OCI-LY7 (cell line): ENCODE measurements at regions not wholly inside any gene's neighbourhood (a gene's known extent, or its start where the extent isn't known, plus 50 kb on each side); places are given as distances from the start of the nearest gene placed in this dataset.

ENCODE experiments used
- BruUV-seq: library from RNA; stranded (reverse); fragments of 400-500 nt; replicated peaks from 2 replicates; lab custom pipeline; 2021; lab: Mats Ljungman, UMichigan
- CTCF ChIA-PET: fragments of 300-600 bp; sonication (Branson Sonifier 250); formaldehyde crosslinking; loops from one replicate; lab custom pipeline; 2022; ENCODE audit warnings: antibody characterized with exemption; ENCODE audit not compliant: unreplicated experiment; lab: Charles Lee
- POLR2A ChIA-PET: fragments of 300-600 bp; sonication (Branson Sonifier 250); formaldehyde crosslinking; loops from one replicate; lab custom pipeline; 2022; ENCODE audit warnings: antibody characterized with exemption; lab: Charles Lee
- DNase-seq: peaks from one replicate; pipeline ENCODE4 v3.0.0-alpha.2; 2015; ENCODE audit warnings: low spot score
- H2AFZ ChIP-seq: fragments of 200-600 bp; sonication (generic), shearing (Covaris generic); 2 replicates; pipeline ENCODE4 v1.6.1; 2014; ENCODE audit warnings: mild to moderate bottlenecking, antibody characterized with exemption, low read length, moderate library complexity
- H3K27ac ChIP-seq: fragments of 200-600 bp; sonication (generic); 2 replicates; pipeline ENCODE4 v1.5.1; 2014; ENCODE audit warnings: mixed run types, low read depth, mild to moderate bottlenecking, moderate library complexity, low read length, inconsistent platforms; ENCODE audit not compliant: poor library complexity, severe bottlenecking
- H3K36me3 ChIP-seq: fragments of 200-600 bp; sonication (generic); 2 replicates; pipeline ENCODE4 v1.6.1; 2014; ENCODE audit warnings: mild to moderate bottlenecking, antibody characterized with exemption, low read length, moderate library complexity, mixed read lengths; ENCODE audit not compliant: insufficient read depth
- H3K4me1 ChIP-seq: fragments of 200-600 bp; sonication (generic); 2 replicates; pipeline ENCODE4 v1.5.1; 2014; ENCODE audit warnings: mild to moderate bottlenecking, low read length; ENCODE audit not compliant: insufficient read depth, poor library complexity, severe bottlenecking
- H3K4me2 ChIP-seq: fragments of 200-600 bp; sonication (generic); 2 replicates; pipeline ENCODE4 v1.6.1; 2014; ENCODE audit warnings: mild to moderate bottlenecking, low read length
- H3K4me3 ChIP-seq: fragments of 200-600 bp; sonication (generic); 2 replicates; pipeline ENCODE4 v1.5.1; 2014; ENCODE audit warnings: mild to moderate bottlenecking, low read depth, low read length; ENCODE audit not compliant: poor library complexity, severe bottlenecking
- H3K79me2 ChIP-seq: fragments of 200-600 bp; sonication (generic); 2 replicates; pipeline ENCODE4 v1.6.1; 2016; ENCODE audit warnings: low read depth, mild to moderate bottlenecking, low read length, moderate library complexity, mixed read lengths; ENCODE audit not compliant: insufficient read depth
- H3K9me2 ChIP-seq: fragments of 200-600 bp; sonication (generic); 2 replicates; pipeline ENCODE4 v1.6.1; 2016; ENCODE audit warnings: mild to moderate bottlenecking, low read length, mixed read lengths; ENCODE audit not compliant: insufficient read depth
- H3K9me3 ChIP-seq: fragments of 200-600 bp; sonication (generic); 2 replicates; pipeline ENCODE4 v1.6.1; 2014; ENCODE audit warnings: mild to moderate bottlenecking, mixed run types, low read length, mixed read lengths
- H4K20me1 ChIP-seq: fragments of 200-600 bp; sonication (generic); 2 replicates; pipeline ENCODE4 v1.6.1; 2014; ENCODE audit warnings: mild to moderate bottlenecking, antibody characterized with exemption, low read length, moderate library complexity, mixed read lengths; ENCODE audit not compliant: insufficient read depth
- EZH2phosphoT487 ChIP-seq: fragments of 200-600 bp; sonication (generic); IDR thresholded peaks from 2 replicates; pipeline ENCODE4 v1.6.1; 2018; ENCODE audit warnings: low read depth, borderline replicate concordance, mild to moderate bottlenecking, mixed run types, antibody characterized with exemption, low read length, moderate library complexity, mixed read lengths
- intact Hi-C: fragments of 100-400 bp; cut with micrococcal nuclease; formaldehyde crosslinking; loops from one replicate; pipeline ENCODE4 v1.10.0; 2022; ENCODE audit not compliant: unreplicated experiment
- TF ChIP-seq, protein P1 (sequence below): fragments of 200-600 bp; sonication (generic); conservative IDR thresholded peaks from 2 replicates; pipeline ENCODE4 v1.5.1; 2014; ENCODE audit warnings: mild to moderate bottlenecking, antibody characterized with exemption, low read length, moderate library complexity, mixed read lengths

DNA sequence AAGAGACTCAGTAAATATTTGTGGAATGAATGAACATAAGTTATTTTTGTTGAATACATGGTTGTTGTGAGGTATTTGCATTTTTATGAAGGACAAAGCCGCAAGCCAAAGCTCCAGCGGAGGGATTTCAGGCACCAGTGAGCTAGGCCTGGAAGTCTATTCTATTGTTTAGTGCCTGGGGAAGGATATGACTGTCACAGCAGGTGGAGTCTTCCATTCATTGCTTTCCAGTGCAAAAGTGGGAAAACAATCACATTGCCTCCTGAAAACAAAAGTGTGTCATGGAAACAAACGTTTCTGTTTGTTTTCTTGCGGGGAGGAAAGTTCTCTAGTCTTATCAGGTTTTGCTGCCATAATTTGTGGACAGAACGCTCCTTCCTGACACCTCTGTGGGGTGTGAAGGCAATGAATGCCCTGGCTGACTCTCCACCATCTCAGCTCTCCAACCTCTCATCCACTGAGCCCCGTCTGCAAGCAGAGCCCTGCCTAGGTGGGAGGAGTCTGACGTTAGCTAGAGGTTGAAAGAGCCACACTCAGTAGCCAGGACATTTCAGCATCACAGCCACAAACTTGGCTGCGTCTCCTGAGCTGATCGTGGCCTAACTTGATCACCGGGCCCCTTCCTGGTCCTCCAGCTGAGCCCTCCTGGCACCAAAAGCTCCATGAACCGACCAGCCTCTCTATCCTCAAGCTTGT lies 739.1 kb downstream of the MATN1 start:
- Histone ChIP-seq H3K9me3 (no peaks in the 10 kb centered on the region), H3K79me2 (no peaks in the 10 kb centered on the region), H3K36me3 (no peaks in the 10 kb centered on the region), H3K9me2 (no peaks in the 10 kb centered on the region), H3K4me1 (no peaks in the 10 kb centered on the region), H3K4me3 (no peak overlapping the region), H4K20me1 (no peaks in the 10 kb centered on the region), H3K4me2 (no peak overlapping the region), H2AFZ (no peak overlapping the region), H3K27ac (no peak overlapping the region)
- TF ChIP-seq, protein P1, sequence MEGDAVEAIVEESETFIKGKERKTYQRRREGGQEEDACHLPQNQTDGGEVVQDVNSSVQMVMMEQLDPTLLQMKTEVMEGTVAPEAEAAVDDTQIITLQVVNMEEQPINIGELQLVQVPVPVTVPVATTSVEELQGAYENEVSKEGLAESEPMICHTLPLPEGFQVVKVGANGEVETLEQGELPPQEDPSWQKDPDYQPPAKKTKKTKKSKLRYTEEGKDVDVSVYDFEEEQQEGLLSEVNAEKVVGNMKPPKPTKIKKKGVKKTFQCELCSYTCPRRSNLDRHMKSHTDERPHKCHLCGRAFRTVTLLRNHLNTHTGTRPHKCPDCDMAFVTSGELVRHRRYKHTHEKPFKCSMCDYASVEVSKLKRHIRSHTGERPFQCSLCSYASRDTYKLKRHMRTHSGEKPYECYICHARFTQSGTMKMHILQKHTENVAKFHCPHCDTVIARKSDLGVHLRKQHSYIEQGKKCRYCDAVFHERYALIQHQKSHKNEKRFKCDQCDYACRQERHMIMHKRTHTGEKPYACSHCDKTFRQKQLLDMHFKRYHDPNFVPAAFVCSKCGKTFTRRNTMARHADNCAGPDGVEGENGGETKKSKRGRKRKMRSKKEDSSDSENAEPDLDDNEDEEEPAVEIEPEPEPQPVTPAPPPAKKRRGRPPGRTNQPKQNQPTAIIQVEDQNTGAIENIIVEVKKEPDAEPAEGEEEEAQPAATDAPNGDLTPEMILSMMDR: no peak
- no peak for TF ChIP-seq EZH2phosphoT487
- intact Hi-C loops: no loop called here
- ChIA-PET POLR2A (no interaction called here), CTCF (no interaction called here)
- DNase-seq: no peak
- BruUV-seq: no TSS peak

DNA sequence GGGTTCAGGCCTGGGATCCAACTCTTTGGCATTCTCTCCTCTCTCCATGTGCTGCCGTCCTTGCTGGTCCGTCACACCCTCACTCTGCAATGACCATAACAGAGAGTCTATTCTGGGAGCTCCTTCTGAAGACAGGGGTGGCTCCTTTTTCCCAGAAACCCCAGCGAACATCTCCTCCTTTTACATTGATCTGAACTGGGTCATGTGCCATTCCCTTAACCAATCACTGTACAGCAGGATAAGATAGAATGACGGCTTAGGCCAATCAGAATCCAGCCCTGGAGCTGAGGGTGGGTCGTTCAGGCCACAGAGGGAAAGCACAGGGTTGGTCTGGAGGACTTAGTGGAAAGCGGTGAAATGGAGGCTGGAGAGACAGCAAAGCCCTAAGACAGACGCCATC lies 740.1 kb downstream of the MATN1 start:
- no peaks in the 10 kb centered on the region for H3K36me3 ChIP-seq
- H4K20me1 ChIP-seq: no peaks in the 10 kb centered on the region
- H3K4me3 ChIP-seq: no peak overlapping the region
- no peaks in the 10 kb centered on the region for H3K9me3 ChIP-seq
- no peak overlapping the region for H3K4me2 ChIP-seq
- POLR2A ChIA-PET: no interaction called here
- CTCF ChIA-PET: no interaction called here
- H3K4me1 ChIP-seq: no peaks in the 10 kb centered on the region
- DNase-seq: no peak
- no peaks in the 10 kb centered on the region for H3K9me2 ChIP-seq
- TF ChIP-seq, protein P1: no peak
- TF ChIP-seq EZH2phosphoT487: no peak
- no peak overlapping the region for H3K27ac ChIP-seq
- no peak overlapping the region for H2AFZ ChIP-seq
- BruUV-seq: no TSS peak
- intact Hi-C loops: no loop called here
- H3K79me2 ChIP-seq: no peaks in the 10 kb centered on the region

DNA sequence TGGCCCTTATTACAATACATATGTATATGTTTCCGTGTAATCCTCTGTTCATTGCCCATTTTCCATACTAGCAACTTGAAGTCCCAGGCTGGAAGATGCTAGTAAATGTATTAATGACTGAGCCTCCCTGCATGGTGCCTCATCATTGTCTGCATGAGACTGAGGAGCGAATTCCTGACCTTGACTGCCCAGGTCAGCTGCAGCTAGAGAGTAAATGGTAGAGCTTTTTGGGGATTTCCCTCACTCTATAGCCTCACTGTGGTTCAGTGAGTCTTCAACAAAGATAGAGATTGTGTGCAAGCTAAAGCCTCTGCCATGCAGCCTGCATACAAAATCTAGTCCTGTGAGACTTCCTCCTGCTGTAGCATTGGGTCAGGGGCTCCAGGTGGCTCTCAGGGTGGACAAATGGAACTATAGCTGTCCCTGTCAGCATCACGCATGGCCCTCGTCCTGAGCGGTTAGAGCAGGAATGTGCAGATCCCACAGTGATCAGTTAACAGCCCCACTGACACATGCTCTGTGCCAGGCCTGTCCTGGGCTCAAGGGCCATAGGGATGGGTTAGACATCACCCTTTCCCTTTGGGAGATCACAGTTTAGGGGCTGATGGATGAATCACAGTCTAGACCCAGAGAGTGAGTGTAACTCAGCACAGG lies 741.7 kb downstream of the MATN1 start:
- H2AFZ ChIP-seq: no peak overlapping the region
- H3K4me1 ChIP-seq: no peaks in the 10 kb centered on the region
- no TSS peak for BruUV-seq
- intact Hi-C loops: no loop called here
- POLR2A ChIA-PET: no interaction called here
- no peak overlapping the region for H3K4me2 ChIP-seq
- DNase-seq: no peak
- no peak overlapping the region for H3K4me3 ChIP-seq
- TF ChIP-seq, protein P1: no peak
- no peak for TF ChIP-seq EZH2phosphoT487
- H3K9me2 ChIP-seq: no peaks in the 10 kb centered on the region
- H3K27ac ChIP-seq: no peak overlapping the region
- CTCF ChIA-PET: no interaction called here
- H3K36me3 ChIP-seq: no peaks in the 10 kb centered on the region
- H4K20me1 ChIP-seq: no peaks in the 10 kb centered on the region
- peaks cover 6% of the 10 kb centered on the region; the same call in 1 of the 2 replicates for H3K9me3 ChIP-seq
- no peaks in the 10 kb centered on the region for H3K79me2 ChIP-seq
